GM21529 (cell line): ENCODE measurements at regions not wholly inside any gene's neighbourhood (a gene's known extent, or its start where the extent isn't known, plus 50 kb on each side); places are given as distances from the start of the nearest gene placed in this dataset.

ENCODE experiments used
- ATAC-seq: cut with Tn5 transposase; IDR thresholded peaks from one replicate; pipeline ENCODE4 v1.9.1; 2021; ENCODE audit not compliant: unreplicated experiment

GRCh38 chr9:80351612-80352011, 779.8 kb downstream of the TLE4 start:
- ATAC-seq, result no peak

GRCh38 chr9:80326105-80326504, 754.3 kb downstream of the TLE4 start:
- no peak for ATAC-seq

- ATAC-seq, result no peak
Observed at GRCh38 chr9:80320916-80321315, 749.2 kb downstream of the TLE4 start.

- ATAC-seq, result no peak
Observed at GRCh38 chr9:80320480-80320879, 748.7 kb downstream of the TLE4 start.

GRCh38 chr9:80305136-80305535, 733.4 kb downstream of the TLE4 start:
- ATAC-seq, result no peak

GRCh38 chr9:80294955-80295354, 723.2 kb downstream of the TLE4 start:
- no peak for ATAC-seq

- no peak for ATAC-seq
Observed at GRCh38 chr9:80294318-80294717, 722.6 kb downstream of the TLE4 start.

- no peak for ATAC-seq
Observed at GRCh38 chr9:80292231-80292630, 720.5 kb downstream of the TLE4 start.

- ATAC-seq, result no peak
Observed at GRCh38 chr9:80285326-80285725, 713.6 kb downstream of the TLE4 start.

GRCh38 chr9:80282766-80283165, 711.0 kb downstream of the TLE4 start:
- no peak for ATAC-seq

GRCh38 chr9:80259079-80259478, 687.3 kb downstream of the TLE4 start:
- ATAC-seq, result no peak

- no peak for ATAC-seq
Observed at GRCh38 chr9:80251778-80252177, 680.0 kb downstream of the TLE4 start.

- ATAC-seq, result no peak
Observed at GRCh38 chr9:80242022-80242421, 670.3 kb downstream of the TLE4 start.

- no peak for ATAC-seq
Observed at GRCh38 chr9:80235752-80236151, 664.0 kb downstream of the TLE4 start.

GRCh38 chr9:80233906-80234305, 662.1 kb downstream of the TLE4 start:
- no peak for ATAC-seq

- no peak for ATAC-seq
Observed at GRCh38 chr9:80233102-80233843, 661.5 kb downstream of the TLE4 start.

GRCh38 chr9:80231318-80232236, 659.8 kb downstream of the TLE4 start:
- no peak for ATAC-seq

- ATAC-seq, result no peak
Observed at GRCh38 chr9:80223897-80224296, 652.1 kb downstream of the TLE4 start.

- no peak for ATAC-seq
Observed at GRCh38 chr9:80222466-80223169, 650.9 kb downstream of the TLE4 start.

GRCh38 chr9:80218328-80218727, 646.6 kb downstream of the TLE4 start:
- ATAC-seq, result no peak

- ATAC-seq, result no peak
Observed at GRCh38 chr9:80213613-80214012, 641.8 kb downstream of the TLE4 start.

GRCh38 chr9:80208696-80209095, 636.9 kb downstream of the TLE4 start:
- no peak for ATAC-seq
